ENCODE measurements at regions not wholly inside any gene's neighbourhood (a gene's known extent, or its start where the extent isn't known, plus 50 kb on each side); places are given as distances from the start of the nearest gene placed in this dataset.

GRCh38 chr7:120123528-120123927 is 149.4 kb upstream of the KCND2 start:
- DNase-seq = no peak
- no peaks in the 10 kb centered on the region for H3K9me1 ChIP-seq (ENCODE audit: insufficient read depth, low read length)
- no peaks in the 10 kb centered on the region for H4K20me1 ChIP-seq (ENCODE audit: insufficient read depth, low read length)
- H2AK5ac ChIP-seq (ENCODE audit: low read depth, low read length) = no peak overlapping the region
- intact Hi-C loops (cut with micrococcal nuclease) (no loop called here), in situ Hi-C loops (cut with MboI; ENCODE audit: low sequenced_read_pairs) (no loop called here), dilution Hi-C loops (cut with HindIII; ENCODE audit: low sequenced_read_pairs, unreplicated experiment) (no loop called here)
- no peaks in the 10 kb centered on the region for H3K27me3 ChIP-seq (ENCODE audit: control insufficient read depth, insufficient read depth, low read length)
- no peak overlapping the region for H3K23ac ChIP-seq (ENCODE audit: low read depth, low read length)
- no peak overlapping the region for H3K4me3 ChIP-seq (ENCODE audit: insufficient read depth, low read depth, low read length)
- ChIA-PET POLR2A (ENCODE audit: unreplicated experiment) (no interaction called here), CTCF (no interaction called here)
- H3K18ac ChIP-seq (ENCODE audit: low read depth, low read length) = no peak overlapping the region
- H3K56ac ChIP-seq (ENCODE audit: extremely low read depth, insufficient read depth, low read length) = no peak overlapping the region
- no peak overlapping the region for H3K4ac ChIP-seq (ENCODE audit: low read depth, low read length)
- TF ChIP-seq RAD21 (IDR thresholded peaks at IDR 0.05; ENCODE audit: low read length) (no peak), MAFK (IDR thresholded peaks at IDR 0.05; ENCODE audit: low read depth, low read length) (peak; percentile 33; the same call in 1 of the 2 replicates)
- H3K4me2 ChIP-seq (ENCODE audit: low read depth, low read length) = no peak overlapping the region
- H4K8ac ChIP-seq (ENCODE audit: low read depth in 2 of 2, low read length in 2 of 2) = no peak overlapping the region
- no peak overlapping the region for H2BK15ac ChIP-seq (ENCODE audit: low read depth, low read length)
- BruUV-seq (replicated peaks) = no TSS peak
- no peak overlapping the region for H2BK20ac ChIP-seq (ENCODE audit: low read depth, low read length)
- H3K36me3 ChIP-seq (ENCODE audit: control insufficient read depth, insufficient read depth, low read length) = no peaks in the 10 kb centered on the region
- H3K27ac ChIP-seq (ENCODE audit: insufficient read depth, low read length) = no peak overlapping the region
- H2BK5ac ChIP-seq (ENCODE audit: low read depth, low read length, poor library complexity, severe bottlenecking) = no peak overlapping the region
- H3K4me1 ChIP-seq (ENCODE audit: control insufficient read depth, insufficient read depth, low read length) = no peaks in the 10 kb centered on the region
- no peak overlapping the region for H4K5ac ChIP-seq (ENCODE audit: low read depth, low read length)
- H3K79me1 ChIP-seq (ENCODE audit: low read depth in 1 of 2, low read length in 2 of 2) = no peaks in the 10 kb centered on the region
- no peak overlapping the region for H3K9ac ChIP-seq (ENCODE audit: low read depth, low read length)
- no peak overlapping the region for H2AK9ac ChIP-seq (replicated peaks; ENCODE audit: low read depth, low read length, poor library complexity)
- no peak overlapping the region for H2BK120ac ChIP-seq (ENCODE audit: low read depth, low read length)
- H4K91ac ChIP-seq (ENCODE audit: insufficient read depth, low read depth, low read length) = no peak overlapping the region
- WGBS, 2 experiments (ENCODE audit: extremely low coverage in 2 of 2, insufficient read length in 1 of 2) = no CpG with 5 or more reads among the region's 1 CpG
- no peak for ATAC-seq (ENCODE audit: low read depth)
- H3K14ac ChIP-seq (replicated peaks; ENCODE audit: low read depth, low read length) = no peak overlapping the region
- H3K9me3 ChIP-seq (ENCODE audit: control insufficient read depth, insufficient read depth, low read length) = no peaks in the 10 kb centered on the region
- H2AFZ ChIP-seq (replicated peaks; ENCODE audit: low read length, poor library complexity) = no peak overlapping the region

All from IMR-90 (cell line).